Activated CD4-positive, alpha-beta memory T cell treated with anti-CD3 and anti-CD28 coated beads, Interleukin-2, amount 10 ng/mL, durations not matched to agents 7 days and 5 days (primary cell): ENCODE measurements at regions not wholly inside any gene's neighbourhood (a gene's known extent, or its start where the extent isn't known, plus 50 kb on each side); places are given as distances from the start of the nearest gene placed in this dataset.

Experiments
- CTCF ChIA-PET: fragments of 350-600 bp; sonication (Branson Sonifier 250); formaldehyde crosslinking; loops from one replicate; lab custom pipeline; 2021; ENCODE audit warnings: antibody characterized with exemption, inconsistent platforms; lab: Charles Lee
- POLR2A ChIA-PET: fragments of 350-600 bp; sonication (Branson Sonifier 250); formaldehyde crosslinking; loops from one replicate; lab custom pipeline; 2021; ENCODE audit warnings: antibody characterized with exemption; lab: Charles Lee
- DNase-seq: peaks from one replicate; pipeline ENCODE4 v3.0.0-alpha.2; 2020
- H3K27ac Mint-ChIP-seq: one replicate; pipeline ENCODE4 v1.8.0; 2021; ENCODE audit warnings: mild to moderate bottlenecking, mixed read lengths
- H3K27me3 Mint-ChIP-seq: one replicate; pipeline ENCODE4 v1.8.0; 2021; ENCODE audit warnings: mixed read lengths
- H3K36me3 Mint-ChIP-seq: one replicate; pipeline ENCODE4 v1.8.0; 2021; ENCODE audit warnings: low read depth, mixed read lengths
- H3K4me1 Mint-ChIP-seq: one replicate; pipeline ENCODE4 v1.8.0; 2021; ENCODE audit warnings: mixed read lengths
- H3K4me3 Mint-ChIP-seq: one replicate; pipeline ENCODE4 v1.8.0; 2021; ENCODE audit warnings: mild to moderate bottlenecking, mixed read lengths
- H3K9me3 Mint-ChIP-seq: one replicate; pipeline ENCODE4 v1.8.0; 2021; ENCODE audit warnings: mixed read lengths

DNA sequence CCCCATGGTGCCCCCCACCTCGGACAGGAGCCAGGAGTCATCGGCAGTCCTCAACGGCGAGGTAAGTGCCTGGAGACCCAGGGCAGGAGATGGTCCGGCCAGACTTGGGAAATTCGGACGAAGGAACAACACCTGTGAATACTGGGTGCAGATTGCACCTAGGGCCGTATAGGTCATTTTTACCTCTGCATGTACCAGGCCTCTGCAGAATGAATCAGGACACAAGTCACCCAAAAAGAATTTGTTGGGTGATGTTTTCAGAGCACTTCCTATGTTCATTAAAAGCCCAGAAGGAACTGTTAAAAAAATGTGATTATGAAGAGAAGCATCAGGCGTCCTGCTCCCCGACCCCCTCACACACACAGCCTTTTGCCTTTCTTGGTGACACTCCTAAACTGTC, 93.9 kb downstream of the C11orf91 start:
- H3K27ac Mint-ChIP-seq = no peak overlapping the region
- no peaks in the 10 kb centered on the region for H3K9me3 Mint-ChIP-seq
- CTCF ChIA-PET = no interaction called here
- H3K4me1 Mint-ChIP-seq = no peaks in the 10 kb centered on the region
- no peaks in the 10 kb centered on the region for H3K36me3 Mint-ChIP-seq
- POLR2A ChIA-PET = no interaction called here
- no peak overlapping the region for H3K4me3 Mint-ChIP-seq
- no peak for DNase-seq
- H3K27me3 Mint-ChIP-seq = peaks cover 17% of the 10 kb centered on the region

- Mint-ChIP-seq H3K4me1 (no peaks in the 10 kb centered on the region), H3K36me3 (no peaks in the 10 kb centered on the region)
- CTCF ChIA-PET = no interaction called here
Observed at GRCh38 chr11:33605703-33606102, 94.9 kb downstream of the C11orf91 start.

DNA sequence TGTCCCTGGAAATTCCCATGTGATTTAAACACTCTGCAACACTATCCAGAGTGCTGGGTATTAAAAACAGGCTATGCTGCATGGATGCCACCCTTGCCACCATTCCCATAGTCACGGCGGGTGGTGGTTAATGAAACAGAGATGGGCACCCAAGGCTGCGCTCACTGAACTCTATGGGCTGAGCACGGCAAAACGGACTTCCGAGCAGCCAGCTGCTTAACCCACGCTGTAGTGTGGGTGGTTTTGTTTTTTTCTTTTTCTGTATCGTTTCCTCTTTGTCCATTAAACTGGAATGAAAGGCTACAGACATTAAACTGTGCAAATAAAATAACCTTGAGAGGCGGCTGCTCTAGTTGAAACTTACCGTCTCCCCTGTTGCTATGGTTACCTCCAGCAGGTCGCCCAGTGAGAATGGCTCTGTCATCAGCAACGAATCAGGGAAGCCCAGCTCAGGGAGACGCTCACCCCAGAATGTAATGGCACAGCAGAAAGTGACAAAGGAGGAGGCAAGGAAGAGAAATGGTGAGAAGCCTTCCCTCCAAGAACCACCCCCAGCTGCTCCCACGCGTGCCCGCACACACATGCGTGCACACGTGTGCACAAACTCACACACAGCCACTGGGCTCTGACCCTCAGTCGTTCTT, 102.1 kb downstream of the C11orf91 start:
- Mint-ChIP-seq H3K36me3 (no peaks in the 10 kb centered on the region), H3K27ac (no peak overlapping the region), H3K4me3 (no peak overlapping the region), H3K27me3 (peaks cover 27% of the 10 kb centered on the region), H3K4me1 (no peaks in the 10 kb centered on the region), H3K9me3 (peaks cover 3% of the 10 kb centered on the region)
- ChIA-PET CTCF (no interaction called here), POLR2A (no interaction called here)
- DNase-seq = no peak

More at GRCh38 chr11:33605703-33606102, 94.9 kb downstream of the C11orf91 start:
- Mint-ChIP-seq H3K27ac (no peak overlapping the region), H3K4me3 (no peak overlapping the region), H3K9me3 (no peaks in the 10 kb centered on the region), H3K27me3 (peaks cover 22% of the 10 kb centered on the region)
- POLR2A ChIA-PET = no interaction called here
- DNase-seq = no peak

- ChIA-PET CTCF (no interaction called here), POLR2A (no interaction called here)
- no peaks in the 10 kb centered on the region for H3K36me3 Mint-ChIP-seq
- no peak overlapping the region for H3K4me3 Mint-ChIP-seq
- H3K27ac Mint-ChIP-seq = no peak overlapping the region
- peaks cover 3% of the 10 kb centered on the region for H3K9me3 Mint-ChIP-seq
- no peaks in the 10 kb centered on the region for H3K4me1 Mint-ChIP-seq
- no peak for DNase-seq
- peaks cover 4% of the 10 kb centered on the region for H3K27me3 Mint-ChIP-seq
Observed at GRCh38 chr11:33594188-33594587, 106.4 kb downstream of the C11orf91 start.

GRCh38 chr11:33590441-33590840, 110.2 kb downstream of the C11orf91 start:
- no peaks in the 10 kb centered on the region for H3K36me3 Mint-ChIP-seq
- CTCF ChIA-PET = no interaction called here
- H3K27ac Mint-ChIP-seq = no peak overlapping the region
- POLR2A ChIA-PET = no interaction called here
- no peaks in the 10 kb centered on the region for H3K4me1 Mint-ChIP-seq
- H3K9me3 Mint-ChIP-seq = no peaks in the 10 kb centered on the region
- no peak overlapping the region for H3K4me3 Mint-ChIP-seq
- no peak for DNase-seq
- H3K27me3 Mint-ChIP-seq = no peaks in the 10 kb centered on the region

DNA sequence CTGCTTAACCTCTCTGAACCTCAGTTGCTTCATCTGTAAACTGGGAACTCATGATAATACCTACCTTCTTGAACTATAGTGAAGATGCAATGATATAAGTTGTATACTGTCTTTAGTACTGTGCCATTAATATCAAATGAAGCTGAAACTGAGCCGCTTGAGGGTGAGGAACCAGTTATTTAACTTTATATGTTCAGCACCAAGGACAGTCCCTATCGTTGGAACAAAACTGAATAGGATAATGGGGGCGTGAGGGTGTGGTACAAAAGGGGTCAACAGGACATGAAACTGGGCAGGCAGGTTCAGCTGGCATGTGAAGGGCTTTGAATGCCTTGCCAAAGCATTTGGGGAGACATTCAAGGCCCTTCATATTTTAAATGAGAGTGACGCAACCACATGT, 112.6 kb downstream of the C11orf91 start:
- Mint-ChIP-seq H3K9me3 (no peaks in the 10 kb centered on the region), H3K27me3 (no peaks in the 10 kb centered on the region), H3K4me3 (no peak overlapping the region), H3K36me3 (no peaks in the 10 kb centered on the region), H3K4me1 (no peaks in the 10 kb centered on the region), H3K27ac (no peak overlapping the region)
- DNase-seq = no peak
- POLR2A ChIA-PET = no interaction called here
- CTCF ChIA-PET = no interaction called here

DNA sequence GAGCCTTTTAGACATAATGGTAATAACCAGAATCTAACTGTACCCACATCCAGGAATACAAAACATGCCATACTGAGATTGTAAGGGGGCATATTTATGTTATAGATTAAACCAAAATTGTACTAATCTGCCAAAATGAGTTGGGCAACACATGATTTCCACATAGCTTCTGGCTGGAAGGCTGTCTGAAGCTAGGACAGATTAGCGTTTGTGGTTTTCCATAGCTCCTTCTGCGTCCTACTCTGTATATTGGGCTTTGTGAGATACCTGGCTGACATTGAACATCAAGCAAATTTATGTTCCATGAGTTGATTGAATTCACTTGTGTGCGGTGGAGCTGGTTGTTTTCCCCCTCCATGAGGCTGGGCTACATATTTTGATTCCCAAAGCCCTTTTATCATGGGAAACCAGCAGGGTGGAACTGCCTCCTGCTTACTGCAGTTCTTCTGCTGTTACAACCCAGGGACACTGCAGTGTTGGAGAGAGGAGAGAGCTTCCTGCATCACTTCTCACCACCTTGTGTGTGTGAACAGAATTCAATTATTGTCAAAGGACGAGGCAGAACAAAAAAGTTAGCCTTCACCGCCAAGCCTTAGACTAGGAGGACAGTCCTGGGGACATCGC, 114.9 kb downstream of the C11orf91 start:
- ChIA-PET POLR2A (no interaction called here), CTCF (no interaction called here)
- Mint-ChIP-seq H3K4me1 (no peaks in the 10 kb centered on the region), H3K36me3 (no peaks in the 10 kb centered on the region), H3K4me3 (no peak overlapping the region), H3K27ac (no peak overlapping the region), H3K9me3 (no peaks in the 10 kb centered on the region), H3K27me3 (peaks cover 8% of the 10 kb centered on the region)
- no peak for DNase-seq

DNA sequence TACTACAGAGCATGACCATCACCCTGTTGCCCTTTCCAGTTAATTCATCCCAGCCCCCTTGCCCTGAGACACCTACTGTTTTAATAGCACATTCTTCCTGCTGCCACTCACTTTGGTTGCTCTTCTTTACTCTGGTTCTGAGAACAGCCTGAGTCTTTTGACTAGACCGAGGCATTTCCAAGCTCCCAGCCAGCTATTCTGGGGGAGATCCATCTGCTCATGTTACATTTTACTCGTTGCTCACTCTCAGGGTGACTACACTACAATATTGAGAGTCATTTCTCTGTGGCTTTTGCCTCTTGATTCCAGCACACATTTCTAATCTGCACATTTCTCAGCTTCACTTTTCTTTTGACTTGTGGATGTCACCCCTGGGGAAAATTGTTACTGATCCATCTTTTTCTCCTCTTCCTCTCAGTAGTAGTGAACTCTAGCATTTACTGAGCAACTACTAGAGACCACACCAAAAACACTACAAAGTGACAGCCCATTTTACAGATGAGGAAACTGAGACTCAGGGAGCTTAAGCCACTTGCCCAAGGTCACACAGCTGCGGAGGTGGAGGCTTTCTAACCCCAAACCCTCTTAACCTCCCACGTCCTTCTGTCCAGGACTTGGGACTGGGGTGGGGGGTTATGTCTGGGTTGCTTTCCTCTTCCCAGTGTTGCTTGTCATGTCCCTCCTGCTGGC, 117.8 kb downstream of the C11orf91 start:
- Mint-ChIP-seq H3K27ac (no peak overlapping the region), H3K36me3 (no peaks in the 10 kb centered on the region), H3K4me1 (no peaks in the 10 kb centered on the region), H3K9me3 (no peaks in the 10 kb centered on the region), H3K27me3 (peaks cover 15% of the 10 kb centered on the region), H3K4me3 (no peak overlapping the region)
- CTCF ChIA-PET = no interaction called here
- no peak for DNase-seq
- POLR2A ChIA-PET = no interaction called here

DNA sequence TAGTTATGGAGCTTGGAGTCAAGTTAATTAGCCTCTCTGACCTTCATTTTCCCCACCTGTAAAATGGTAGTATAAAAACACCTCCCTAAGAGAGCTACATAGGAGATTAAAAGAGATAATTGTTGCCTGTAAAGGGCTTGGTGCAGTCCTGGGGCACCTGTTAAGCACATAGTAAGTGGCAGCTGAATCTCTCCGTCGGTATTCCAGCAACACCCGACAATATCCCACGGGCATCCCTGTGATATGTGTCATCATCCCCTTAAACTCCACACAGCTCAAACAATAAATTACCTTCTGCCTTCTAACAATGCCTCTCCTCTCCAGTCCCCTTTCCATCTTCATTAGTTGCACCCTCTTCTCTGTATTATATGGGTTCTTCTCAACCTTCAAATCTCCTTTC, 121.5 kb downstream of the C11orf91 start:
- no peak for DNase-seq
- Mint-ChIP-seq H3K4me1 (no peaks in the 10 kb centered on the region), H3K27ac (no peak overlapping the region), H3K4me3 (no peak overlapping the region), H3K9me3 (no peaks in the 10 kb centered on the region), H3K27me3 (peaks cover 15% of the 10 kb centered on the region), H3K36me3 (no peaks in the 10 kb centered on the region)
- ChIA-PET POLR2A (no interaction called here), CTCF (interaction anchor here (0.6 kb wide), 1 partner anchor 157 kb away, joined by 3 read pairs; no protein-coding TSS in a partner anchor)

GRCh38 chr11:33577204-33577603, 123.4 kb downstream of the C11orf91 start:
- Mint-ChIP-seq H3K27ac (no peak overlapping the region), H3K4me3 (no peak overlapping the region), H3K4me1 (no peaks in the 10 kb centered on the region), H3K9me3 (no peaks in the 10 kb centered on the region), H3K36me3 (no peaks in the 10 kb centered on the region), H3K27me3 (peaks cover 11% of the 10 kb centered on the region)
- ChIA-PET CTCF (no interaction called here), POLR2A (no interaction called here)
- no peak for DNase-seq

DNA sequence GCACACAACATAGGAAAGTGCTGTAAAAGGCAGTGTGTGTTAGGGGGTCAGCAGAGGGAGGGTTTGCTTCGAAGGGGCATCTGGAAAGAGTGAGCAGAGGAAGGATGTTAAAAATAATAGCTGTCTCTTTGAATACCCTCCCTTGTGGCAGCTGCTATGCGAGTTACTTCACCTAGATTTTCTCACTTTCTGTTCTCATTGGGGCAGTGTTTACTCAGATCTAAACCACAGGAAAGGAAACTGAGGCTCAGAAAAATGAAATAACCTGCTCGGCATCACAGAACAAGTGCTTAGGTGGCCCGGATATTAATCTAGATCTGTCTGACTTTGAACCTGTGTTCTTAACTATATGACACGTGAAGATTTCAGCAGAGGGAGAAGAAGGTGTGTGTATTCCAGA, 125.3 kb downstream of the C11orf91 start:
- H3K4me3 Mint-ChIP-seq = no peak overlapping the region
- H3K4me1 Mint-ChIP-seq = no peaks in the 10 kb centered on the region
- no peaks in the 10 kb centered on the region for H3K9me3 Mint-ChIP-seq
- ChIA-PET POLR2A (no interaction called here), CTCF (no interaction called here)
- H3K36me3 Mint-ChIP-seq = no peaks in the 10 kb centered on the region
- no peak for DNase-seq
- H3K27me3 Mint-ChIP-seq = peaks cover 10% of the 10 kb centered on the region
- H3K27ac Mint-ChIP-seq = no peak overlapping the region

- Mint-ChIP-seq H3K4me1 (no peaks in the 10 kb centered on the region), H3K27me3 (peaks cover 7% of the 10 kb centered on the region), H3K4me3 (no peak overlapping the region), H3K36me3 (no peaks in the 10 kb centered on the region), H3K9me3 (no peaks in the 10 kb centered on the region), H3K27ac (no peak overlapping the region)
- DNase-seq = no peak
- ChIA-PET POLR2A (no interaction called here), CTCF (no interaction called here)
Observed at GRCh38 chr11:33574331-33574730, 126.3 kb downstream of the C11orf91 start.

DNA sequence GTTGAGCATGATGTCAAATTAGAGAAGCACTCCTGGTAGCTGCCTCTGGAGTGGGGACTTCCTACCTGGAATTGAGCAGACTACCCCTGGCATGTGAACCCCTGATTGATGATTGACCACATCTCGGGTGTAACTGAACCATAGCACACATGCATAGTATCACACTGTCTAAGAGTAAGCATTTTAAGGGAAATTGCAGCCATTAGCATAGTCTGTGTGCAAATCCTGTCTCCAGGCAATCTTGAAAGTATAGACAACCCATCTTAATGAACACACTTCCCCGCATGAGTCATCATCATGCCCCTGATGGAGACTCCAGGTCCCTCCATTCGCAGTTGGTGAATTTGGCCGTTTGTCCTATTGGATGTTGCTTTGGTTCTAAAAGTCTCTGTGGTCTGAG, 131.3 kb downstream of the C11orf91 start:
- no peaks in the 10 kb centered on the region for H3K9me3 Mint-ChIP-seq
- H3K27ac Mint-ChIP-seq = no peak overlapping the region
- no peak for DNase-seq
- POLR2A ChIA-PET = no interaction called here
- peaks cover 10% of the 10 kb centered on the region for H3K27me3 Mint-ChIP-seq
- no peaks in the 10 kb centered on the region for H3K4me1 Mint-ChIP-seq
- no peak overlapping the region for H3K4me3 Mint-ChIP-seq
- CTCF ChIA-PET = no interaction called here
- no peaks in the 10 kb centered on the region for H3K36me3 Mint-ChIP-seq

DNA sequence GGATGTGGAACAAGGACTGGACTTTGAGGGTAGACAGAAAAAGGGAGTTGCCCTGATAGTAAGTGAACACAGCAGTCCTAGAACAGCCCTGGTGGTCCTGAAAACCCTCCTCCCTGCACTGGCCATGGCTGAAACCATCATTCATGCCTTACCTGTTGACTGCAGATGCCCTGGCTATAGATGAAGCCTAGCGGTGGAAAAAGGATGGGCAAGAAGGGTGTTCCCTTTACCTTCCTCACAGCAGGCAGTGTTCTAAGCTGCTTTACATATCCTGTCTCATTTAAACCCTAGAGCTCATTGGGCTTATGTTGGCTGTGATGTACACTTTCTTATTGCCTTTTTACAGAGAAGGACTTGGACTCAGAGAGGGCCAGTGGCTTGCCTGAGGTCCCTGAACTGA, 133.6 kb downstream of the C11orf91 start:
- Mint-ChIP-seq H3K27ac (no peak overlapping the region), H3K4me3 (no peak overlapping the region), H3K36me3 (no peaks in the 10 kb centered on the region), H3K27me3 (peaks cover 11% of the 10 kb centered on the region), H3K4me1 (no peaks in the 10 kb centered on the region), H3K9me3 (no peaks in the 10 kb centered on the region)
- ChIA-PET POLR2A (no interaction called here), CTCF (no interaction called here)
- no peak for DNase-seq
